GM23248 (cell line): ENCODE measurements at regions not wholly inside any gene's neighbourhood (a gene's known extent, or its start where the extent isn't known, plus 50 kb on each side); places are given as distances from the start of the nearest gene placed in this dataset.

Experiments
- EZH2 ChIP-seq: fragments of 200-600 bp; sonication (generic); IDR thresholded peaks from 2 replicates; pipeline ENCODE4 v1.6.1; 2018; ENCODE audit warnings: antibody characterized with exemption, mild to moderate bottlenecking; ENCODE audit not compliant: insufficient read depth, poor library complexity, severe bottlenecking
- EZH2phosphoT487 ChIP-seq: fragments of 200-600 bp; sonication (generic); IDR thresholded peaks from 2 replicates; pipeline ENCODE4 v1.6.1; 2018; ENCODE audit warnings: antibody characterized with exemption, moderate library complexity, mild to moderate bottlenecking, low read depth; ENCODE audit not compliant: insufficient read depth

GRCh38 chr17:72282439-72283029, 161.7 kb downstream of the SOX9 start:
- TF ChIP-seq EZH2phosphoT487 = no peak
- no peak for TF ChIP-seq EZH2
